ENCODE measurements at regions not wholly inside any gene's neighbourhood (a gene's known extent, or its start where the extent isn't known, plus 50 kb on each side); places are given as distances from the start of the nearest gene placed in this dataset.

- H3K4me3 ChIP-seq (ENCODE audit: low read depth, low read length), result no peak overlapping the region
- TF ChIP-seq CTCF (IDR thresholded peaks at IDR 0.05; ENCODE audit: insufficient read depth, low read depth, low read length, missing control alignments), result no peak
- no peak for DNase-seq (ENCODE audit: low read depth)
These were observed 156.8 kb upstream of the PDZRN3 start for GRCh38 chr3:73781541-73781940.

GRCh38 chr3:73774645-73775044 lies 149.9 kb upstream of the PDZRN3 start:
- DNase-seq (ENCODE audit: low read depth), result no peak

GRCh38 chr3:73773233-73773632 lies 148.5 kb upstream of the PDZRN3 start:
- DNase-seq (ENCODE audit: low read depth), result no peak
- TF ChIP-seq CTCF (IDR thresholded peaks at IDR 0.05; ENCODE audit: insufficient read depth, low read depth, low read length, missing control alignments), result no peak
- H3K4me3 ChIP-seq (ENCODE audit: low read depth, low read length), result no peak overlapping the region

More at GRCh38 chr3:73774645-73775044, 149.9 kb upstream of the PDZRN3 start:
- TF ChIP-seq CTCF (IDR thresholded peaks at IDR 0.05; ENCODE audit: insufficient read depth, low read depth, low read length, missing control alignments), result no peak
- no peak overlapping the region for H3K4me3 ChIP-seq (ENCODE audit: low read depth, low read length)

- no peak for DNase-seq (ENCODE audit: low read depth)
- H3K4me3 ChIP-seq (ENCODE audit: low read depth, low read length), result no peak overlapping the region
- no peak for TF ChIP-seq CTCF (IDR thresholded peaks at IDR 0.05; ENCODE audit: insufficient read depth, low read depth, low read length, missing control alignments)
These were observed 147.5 kb upstream of the PDZRN3 start for GRCh38 chr3:73772076-73772886.

- TF ChIP-seq CTCF (IDR thresholded peaks at IDR 0.05; ENCODE audit: insufficient read depth, low read depth, low read length, missing control alignments), result no peak
- DNase-seq (ENCODE audit: low read depth), result no peak
- no peak overlapping the region for H3K4me3 ChIP-seq (ENCODE audit: low read depth, low read length)
These were observed 144.0 kb upstream of the PDZRN3 start for GRCh38 chr3:73768524-73769308.

GRCh38 chr3:73766599-73767381 lies 142.0 kb upstream of the PDZRN3 start:
- no peak for TF ChIP-seq CTCF (IDR thresholded peaks at IDR 0.05; ENCODE audit: insufficient read depth, low read depth, low read length, missing control alignments)
- DNase-seq (ENCODE audit: low read depth), result no peak
- no peak overlapping the region for H3K4me3 ChIP-seq (ENCODE audit: low read depth, low read length)
